Muscle of back (tissue), 3 donors: ENCODE measurements at regions not wholly inside any gene's neighbourhood (a gene's known extent, or its start where the extent isn't known, plus 50 kb on each side); places are given as distances from the start of the nearest gene placed in this dataset.
A peak's percentile ranks its signal among the peaks of the same experiment; 100 is the strongest.
"Not testable (repeated sequence)": the region's sequence is repeated elsewhere in the genome, so short reads cannot be mapped to it uniquely, and the experiment has no call there.

Source experiments
- DNase-seq, 3 donors: peaks; one replicate each; pipeline versions ENCODE4 v3.0.0 to v3.0.0-alpha.2; 2013

GRCh38 chr11:71182791-71183677 is 69.3 kb downstream of the SHANK2 start:
- no peak for DNase-seq

- DNase-seq, result no peak
Observed at GRCh38 chr11:71181566-71181965, 70.8 kb downstream of the SHANK2 start.

GRCh38 chr11:71180694-71181470 is 71.5 kb downstream of the SHANK2 start:
- peak in 1 of 3 donors; percentile 2 for DNase-seq

- DNase-seq, result no peak
Observed at GRCh38 chr11:71179877-71180605, 72.3 kb downstream of the SHANK2 start.

- DNase-seq, result no peak
Observed at GRCh38 chr11:71178076-71178475, 74.3 kb downstream of the SHANK2 start.

GRCh38 chr11:71176812-71177211 is 75.6 kb downstream of the SHANK2 start:
- no peak for DNase-seq

- no peak for DNase-seq
Observed at GRCh38 chr11:71173709-71174108, 78.7 kb downstream of the SHANK2 start.

- no peak for DNase-seq
Observed at GRCh38 chr11:71172680-71173079, 79.7 kb downstream of the SHANK2 start.

- no peak for DNase-seq
Observed at GRCh38 chr11:71171576-71171975, 80.8 kb downstream of the SHANK2 start.

GRCh38 chr11:71170624-71171423 is 81.6 kb downstream of the SHANK2 start:
- DNase-seq, result no peak

- DNase-seq, result no peak
Observed at GRCh38 chr11:71169313-71169712, 83.1 kb downstream of the SHANK2 start.

GRCh38 chr11:71167814-71168213 is 84.6 kb downstream of the SHANK2 start:
- DNase-seq, result not testable (repeated sequence)

GRCh38 chr11:71165771-71166170 is 86.6 kb downstream of the SHANK2 start:
- no peak for DNase-seq

GRCh38 chr11:71164621-71165020 is 87.8 kb downstream of the SHANK2 start:
- DNase-seq, result no peak

GRCh38 chr11:71164186-71164585 is 88.2 kb downstream of the SHANK2 start:
- no peak for DNase-seq

GRCh38 chr11:71163371-71163770 is 89.0 kb downstream of the SHANK2 start:
- DNase-seq, result no peak

GRCh38 chr11:71158936-71159335 is 93.4 kb downstream of the SHANK2 start:
- DNase-seq, result no peak

GRCh38 chr11:71157676-71158075 is 94.7 kb downstream of the SHANK2 start:
- DNase-seq, result not testable (repeated sequence)

- DNase-seq, result no peak
Observed at GRCh38 chr11:71156301-71156700, 96.1 kb downstream of the SHANK2 start.

GRCh38 chr11:71155846-71156245 is 96.5 kb downstream of the SHANK2 start:
- DNase-seq, result no peak

GRCh38 chr11:71154261-71154805 is 98.0 kb downstream of the SHANK2 start:
- DNase-seq, result peak in 1 of 3 donors; percentile 23
